ENCODE measurements at regions not wholly inside any gene's neighbourhood (a gene's known extent, or its start where the extent isn't known, plus 50 kb on each side); places are given as distances from the start of the nearest gene placed in this dataset.

GRCh38 chr11:42006766-42007165 lies 547.3 kb upstream of the LRRC4C start:
- WGBS (ENCODE audit: insufficient coverage), result no CpG with 5 or more reads among the region's 1 CpG
- H3K27ac Mint-ChIP-seq, result no peak overlapping the region

GRCh38 chr11:42012271-42012670 lies 552.8 kb upstream of the LRRC4C start:
- no peak overlapping the region for H3K4me3 ChIP-seq (replicated peaks in 1 of 3; ENCODE audit: low read depth in 2 of 3, low read length in 3 of 3)
- TF ChIP-seq, protein P1, sequence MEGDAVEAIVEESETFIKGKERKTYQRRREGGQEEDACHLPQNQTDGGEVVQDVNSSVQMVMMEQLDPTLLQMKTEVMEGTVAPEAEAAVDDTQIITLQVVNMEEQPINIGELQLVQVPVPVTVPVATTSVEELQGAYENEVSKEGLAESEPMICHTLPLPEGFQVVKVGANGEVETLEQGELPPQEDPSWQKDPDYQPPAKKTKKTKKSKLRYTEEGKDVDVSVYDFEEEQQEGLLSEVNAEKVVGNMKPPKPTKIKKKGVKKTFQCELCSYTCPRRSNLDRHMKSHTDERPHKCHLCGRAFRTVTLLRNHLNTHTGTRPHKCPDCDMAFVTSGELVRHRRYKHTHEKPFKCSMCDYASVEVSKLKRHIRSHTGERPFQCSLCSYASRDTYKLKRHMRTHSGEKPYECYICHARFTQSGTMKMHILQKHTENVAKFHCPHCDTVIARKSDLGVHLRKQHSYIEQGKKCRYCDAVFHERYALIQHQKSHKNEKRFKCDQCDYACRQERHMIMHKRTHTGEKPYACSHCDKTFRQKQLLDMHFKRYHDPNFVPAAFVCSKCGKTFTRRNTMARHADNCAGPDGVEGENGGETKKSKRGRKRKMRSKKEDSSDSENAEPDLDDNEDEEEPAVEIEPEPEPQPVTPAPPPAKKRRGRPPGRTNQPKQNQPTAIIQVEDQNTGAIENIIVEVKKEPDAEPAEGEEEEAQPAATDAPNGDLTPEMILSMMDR (IDR thresholded peaks at IDR 0.05), result no peak
- no peaks in the 10 kb centered on the region for H3K79me2 ChIP-seq (ENCODE audit: insufficient read depth, low read length)
- DNase-seq, result no peak
- H3K27ac Mint-ChIP-seq, result no peak overlapping the region
- no peak overlapping the region for H3K9ac ChIP-seq (ENCODE audit: insufficient read depth, low read length, poor library complexity, severe bottlenecking)
- intact Hi-C loops (cut with micrococcal nuclease), result no loop called here
- peaks cover 0 to 11% (median 0%) of the 10 kb centered on the region in 7 donors for H3K9me3 Mint-ChIP-seq
- peaks cover 0 to 8% of the 10 kb centered on the region in 2 donors for H3K9me3 ChIP-seq (replicated peaks in 1 of 2; ENCODE audit: control insufficient read depth in 1 of 2, insufficient read depth in 1 of 2, low read length in 2 of 2)
- H4K20me1 ChIP-seq (ENCODE audit: insufficient read depth, low read length), result no peaks in the 10 kb centered on the region
- H2AFZ ChIP-seq (ENCODE audit: insufficient read depth, low read depth, low read length, poor library complexity, severe bottlenecking), result no peak overlapping the region
- no peaks in the 10 kb centered on the region for H3K36me3 ChIP-seq (replicated peaks in 1 of 2; ENCODE audit: control insufficient read depth in 1 of 2, insufficient read depth in 2 of 2, low read length in 2 of 2)
- no peak overlapping the region for H3K4me2 ChIP-seq (replicated peaks; ENCODE audit: extremely low read depth, low read length, poor library complexity, severe bottlenecking)
- H3K27me3 ChIP-seq (ENCODE audit: control insufficient read depth in 2 of 2, insufficient read depth in 2 of 2, low read length in 2 of 2), result no peaks in the 10 kb centered on the region
- no peaks in the 10 kb centered on the region for H3K4me1 ChIP-seq (ENCODE audit: control insufficient read depth in 1 of 2, insufficient read depth in 2 of 2, low read length in 2 of 2)
- H3K4me3 Mint-ChIP-seq, result no peak overlapping the region
- no peaks in the 10 kb centered on the region for H3K27me3 Mint-ChIP-seq (ENCODE audit: low read depth in 3 of 3)
- H3K4me1 Mint-ChIP-seq, result no peaks in the 10 kb centered on the region
- H3K36me3 Mint-ChIP-seq, result no peaks in the 10 kb centered on the region
- WGBS (ENCODE audit: insufficient coverage), result no CpG with 5 or more reads among the region's 3 CpGs
- no peak overlapping the region for H3K27ac ChIP-seq (ENCODE audit: low read depth in 1 of 2, low read length in 2 of 2)

More at GRCh38 chr11:42006766-42007165, 547.3 kb upstream of the LRRC4C start:
- Histone ChIP-seq H3K9ac (ENCODE audit: insufficient read depth, low read length, poor library complexity, severe bottlenecking) (no peak overlapping the region), H4K20me1 (ENCODE audit: insufficient read depth, low read length) (no peaks in the 10 kb centered on the region), H3K4me3 (replicated peaks in 1 of 3; ENCODE audit: low read depth in 2 of 3, low read length in 3 of 3) (no peak overlapping the region), H3K27ac (ENCODE audit: low read depth in 1 of 2, low read length in 2 of 2) (no peak overlapping the region), H3K4me2 (replicated peaks; ENCODE audit: extremely low read depth, low read length, poor library complexity, severe bottlenecking) (no peak overlapping the region), H2AFZ (ENCODE audit: insufficient read depth, low read depth, low read length, poor library complexity, severe bottlenecking) (no peak overlapping the region), H3K9me3 (replicated peaks in 1 of 2; ENCODE audit: control insufficient read depth in 1 of 2, insufficient read depth in 1 of 2, low read length in 2 of 2) (no peaks in the 10 kb centered on the region), H3K4me1 (ENCODE audit: control insufficient read depth in 1 of 2, insufficient read depth in 2 of 2, low read length in 2 of 2) (no peaks in the 10 kb centered on the region), H3K79me2 (ENCODE audit: insufficient read depth, low read length) (no peaks in the 10 kb centered on the region), H3K27me3 (ENCODE audit: control insufficient read depth in 2 of 2, insufficient read depth in 2 of 2, low read length in 2 of 2) (no peaks in the 10 kb centered on the region), H3K36me3 (replicated peaks in 1 of 2; ENCODE audit: control insufficient read depth in 1 of 2, insufficient read depth in 2 of 2, low read length in 2 of 2) (no peaks in the 10 kb centered on the region)
- no peak for DNase-seq
- TF ChIP-seq, protein P1 (IDR thresholded peaks at IDR 0.05), result no peak
- H3K36me3 Mint-ChIP-seq, result no peaks in the 10 kb centered on the region
- no peak overlapping the region for H3K4me3 Mint-ChIP-seq
- H3K4me1 Mint-ChIP-seq, result no peaks in the 10 kb centered on the region
- no peaks in the 10 kb centered on the region for H3K27me3 Mint-ChIP-seq (ENCODE audit: low read depth in 3 of 3)
- intact Hi-C loops (cut with micrococcal nuclease), result no loop called here
- H3K9me3 Mint-ChIP-seq, result peaks cover 0 to 6% (median 0%) of the 10 kb centered on the region in 7 donors
